C4-2B (cell line): ENCODE measurements at regions not wholly inside any gene's neighbourhood (a gene's known extent, or its start where the extent isn't known, plus 50 kb on each side); places are given as distances from the start of the nearest gene placed in this dataset.

Experiments used
- ZFX ChIP-seq: fragments of 450-650 bp; IDR thresholded peaks from 2 replicates; pipeline ENCODE4 v1.6.1; 2017
- TF ChIP-seq, protein P1 (sequence below): fragments of 450-650 bp; conservative IDR thresholded peaks from 2 replicates; pipeline ENCODE4 v1.5.1; 2017; ENCODE audit warnings: mild to moderate bottlenecking

DNA sequence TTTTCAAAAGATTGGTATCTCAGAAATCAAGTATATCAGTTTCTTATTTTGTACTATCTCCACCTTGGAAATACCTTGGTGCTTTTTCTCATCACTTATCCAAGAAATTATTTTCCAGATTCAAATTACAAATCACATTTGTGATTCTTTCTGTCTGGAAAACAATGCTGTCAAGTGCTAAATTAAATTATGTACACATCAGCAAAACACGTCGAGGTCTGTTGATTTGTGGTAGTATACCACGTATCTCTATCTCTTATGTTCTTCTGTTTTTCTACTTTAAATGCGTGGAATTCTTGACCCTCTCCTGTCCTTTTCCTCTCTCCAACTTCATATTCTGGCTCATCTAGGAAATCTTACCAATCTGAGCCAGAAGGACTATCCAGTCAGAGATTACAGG is 214.5 kb downstream of the PTN start:
- TF ChIP-seq, protein P1, sequence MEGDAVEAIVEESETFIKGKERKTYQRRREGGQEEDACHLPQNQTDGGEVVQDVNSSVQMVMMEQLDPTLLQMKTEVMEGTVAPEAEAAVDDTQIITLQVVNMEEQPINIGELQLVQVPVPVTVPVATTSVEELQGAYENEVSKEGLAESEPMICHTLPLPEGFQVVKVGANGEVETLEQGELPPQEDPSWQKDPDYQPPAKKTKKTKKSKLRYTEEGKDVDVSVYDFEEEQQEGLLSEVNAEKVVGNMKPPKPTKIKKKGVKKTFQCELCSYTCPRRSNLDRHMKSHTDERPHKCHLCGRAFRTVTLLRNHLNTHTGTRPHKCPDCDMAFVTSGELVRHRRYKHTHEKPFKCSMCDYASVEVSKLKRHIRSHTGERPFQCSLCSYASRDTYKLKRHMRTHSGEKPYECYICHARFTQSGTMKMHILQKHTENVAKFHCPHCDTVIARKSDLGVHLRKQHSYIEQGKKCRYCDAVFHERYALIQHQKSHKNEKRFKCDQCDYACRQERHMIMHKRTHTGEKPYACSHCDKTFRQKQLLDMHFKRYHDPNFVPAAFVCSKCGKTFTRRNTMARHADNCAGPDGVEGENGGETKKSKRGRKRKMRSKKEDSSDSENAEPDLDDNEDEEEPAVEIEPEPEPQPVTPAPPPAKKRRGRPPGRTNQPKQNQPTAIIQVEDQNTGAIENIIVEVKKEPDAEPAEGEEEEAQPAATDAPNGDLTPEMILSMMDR, result no peak
- TF ChIP-seq ZFX, result no peak
